HepG2 (cell line): ENCODE measurements at regions not wholly inside any gene's neighbourhood (a gene's known extent, or its start where the extent isn't known, plus 50 kb on each side); places are given as distances from the start of the nearest gene placed in this dataset.
A peak's percentile ranks its signal among the peaks of the same experiment; 100 is the strongest.

Experiments used
- ATAC-seq: fragments of 200-7000 bp; cut with Tn5 transposase; 3 replicates; pipeline ENCODE4 v1.9.1; 2020; ENCODE audit warnings: mild to moderate bottlenecking, moderate library complexity
- BruUV-seq: library from RNA; stranded (reverse); fragments of 400-500 nt; replicated peaks from 2 replicates; lab custom pipeline; 2021; lab: Mats Ljungman, UMichigan
- CTCF ChIA-PET: fragments of 300-600 bp; formaldehyde crosslinking; extraction: SDS; loops from one replicate; lab custom pipeline; 2021; ENCODE audit warnings: low total read pairs, inconsistent platforms, low intra/inter-chr PET ratio; lab: Yijun Ruan, JAX
- POLR2A ChIA-PET: fragments of 350-600 bp; sonication (Branson Sonifier 250); formaldehyde crosslinking; loops from one replicate; lab custom pipeline; 2020; ENCODE audit warnings: antibody characterized with exemption, inconsistent platforms; lab: Yijun Ruan, JAX
- DNase-seq: peaks from one replicate; pipeline ENCODE4 v3.0.0-alpha.2; 2015; ENCODE audit warnings: low spot score
- FAIRE-seq: peaks from 3 replicates; lab custom pipeline; 2011; peaks lifted over from hg19 to GRCh38; lab: Jason Lieb, UNC
- H2AFZ ChIP-seq: one replicate; pipeline ENCODE4 v1.6.1; 2011; ENCODE audit warnings: low read length, inconsistent platforms
- H3K27ac ChIP-seq: fragments of 300-600 bp; 3 replicates; pipeline ENCODE4 v1.8.0; 2011; ENCODE audit warnings: mixed run types, mild to moderate bottlenecking, mixed read lengths, low read length, inconsistent platforms; ENCODE audit not compliant: insufficient read depth; ENCODE audit errors: extremely low read length
- H3K27me3 ChIP-seq, 2 experiments: fragments of 200-600 bp in 1 of 2; 2 replicates in 1 of 2; 3 replicates in 1 of 2; pipeline versions ENCODE4 v1.6.0 to v1.8.0; 2011; ENCODE audit warnings: low read length in 2 of 2, mild to moderate bottlenecking in 2 of 2, moderate library complexity in 2 of 2, inconsistent platforms in 1 of 2; ENCODE audit not compliant: insufficient read depth in 2 of 2, control insufficient read depth in 1 of 2
- H3K36me3 ChIP-seq, 2 experiments: fragments of 200-600 bp in 1 of 2; replicated peaks in 1 of 2; 2 replicates in 1 of 2; 3 replicates in 1 of 2; pipeline versions ENCODE4 v1.5.1 to v1.8.0; 2011; ENCODE audit warnings: low read length in 2 of 2, inconsistent platforms in 1 of 2; ENCODE audit not compliant: insufficient read depth in 2 of 2, control insufficient read depth in 1 of 2
- H3K4me1 ChIP-seq: 2 replicates; pipeline ENCODE4 v1.5.1; 2012; ENCODE audit warnings: low read length, inconsistent platforms; ENCODE audit not compliant: insufficient read depth
- H3K4me2 ChIP-seq: 2 replicates; pipeline ENCODE4 v1.6.0; 2011; ENCODE audit warnings: low read depth, low read length, inconsistent platforms
- H3K4me3 ChIP-seq, 3 experiments: fragments of 200-600 bp in 1 of 3; sonication (generic), shearing (Covaris generic) in 1 of 3; replicated peaks in 1 of 3; 2 replicates each; pipeline ENCODE4 v1.5.1; 2011 to 2016; ENCODE audit warnings: low read length in 3 of 3, inconsistent platforms in 2 of 3, low read depth in 2 of 3, mild to moderate bottlenecking in 2 of 3, control low read depth in 1 of 3, mixed read lengths in 1 of 3; ENCODE audit not compliant: insufficient read depth in 1 of 3
- H3K79me2 ChIP-seq: one replicate; pipeline ENCODE4 v1.6.1; 2011; ENCODE audit warnings: low read length, inconsistent platforms; ENCODE audit not compliant: insufficient read depth
- H3K9ac ChIP-seq: 2 replicates; pipeline ENCODE4 v1.6.0; 2011; ENCODE audit warnings: mild to moderate bottlenecking, low read depth, low read length, inconsistent platforms; ENCODE audit not compliant: insufficient read depth
- H3K9me3 ChIP-seq: 2 replicates; pipeline ENCODE4 v1.5.1; 2012; ENCODE audit warnings: mild to moderate bottlenecking, low read length
- H4K20me1 ChIP-seq: 2 replicates; pipeline ENCODE4 v1.6.0; 2011; ENCODE audit warnings: inconsistent platforms, mild to moderate bottlenecking, low read length, moderate library complexity; ENCODE audit not compliant: insufficient read depth
- BRD4 ChIP-seq: sonication (generic); formaldehyde crosslinking; IDR thresholded peaks from 2 replicates; pipeline ENCODE4 v1.4.0; 2020; ENCODE audit warnings: missing genetic modification reagents
- GATAD1 ChIP-seq: IDR thresholded peaks from 2 replicates; pipeline ENCODE4 v1.6.1; 2016; ENCODE audit warnings: missing genetic modification reagents, missing compliant biosample characterization
- KDM5A ChIP-seq: fragments of 200-600 bp; sonication (generic); IDR thresholded peaks from 2 replicates; pipeline ENCODE4 v1.7.0; 2018; ENCODE audit warnings: antibody characterized with exemption, mild to moderate bottlenecking, low read length, borderline replicate concordance
- PHF21A ChIP-seq: sonication (generic); formaldehyde crosslinking; IDR thresholded peaks from 2 replicates; pipeline ENCODE4 v1.5.0; 2020; ENCODE audit warnings: mild to moderate bottlenecking, missing genetic modification reagents
- RFX1 ChIP-seq: fragments of 450-650 bp; IDR thresholded peaks from 2 replicates; pipeline ENCODE4 v1.6.1; 2017
- UBTF ChIP-seq: sonication (generic); formaldehyde crosslinking; IDR thresholded peaks from 2 replicates; pipeline ENCODE4 v1.4.0; 2020; ENCODE audit warnings: mild to moderate bottlenecking, missing genetic modification reagents
- ZBTB38 ChIP-seq: sonication (generic); formaldehyde crosslinking; IDR thresholded peaks from 2 replicates; pipeline ENCODE4 v1.5.1; 2020; ENCODE audit warnings: mild to moderate bottlenecking, missing genetic modification reagents
- ZFP62 ChIP-seq: sonication (generic); formaldehyde crosslinking; IDR thresholded peaks from 2 replicates; pipeline ENCODE4 v1.4.0; 2020; ENCODE audit warnings: missing genetic modification reagents
- ZMYM3 ChIP-seq: sonication (generic); formaldehyde crosslinking; IDR thresholded peaks from 2 replicates; pipeline ENCODE4 v1.5.1; 2020; ENCODE audit warnings: mild to moderate bottlenecking, missing genetic modification reagents
- ZNF251 ChIP-seq: sonication (generic); formaldehyde crosslinking; IDR thresholded peaks from 2 replicates; pipeline ENCODE4 v1.9.0; 2021; ENCODE audit warnings: mild to moderate bottlenecking, missing genetic modification reagents
- ZNF550 ChIP-seq: sonication (generic); formaldehyde crosslinking; IDR thresholded peaks from 2 replicates; pipeline ENCODE4 v1.4.0; 2020; ENCODE audit warnings: mild to moderate bottlenecking, missing genetic modification reagents, borderline replicate concordance
- ZNF674 ChIP-seq: sonication (generic); formaldehyde crosslinking; IDR thresholded peaks from 2 replicates; pipeline ENCODE4 v1.5.0; 2020; ENCODE audit warnings: low read depth, mild to moderate bottlenecking, missing genetic modification reagents
- ZNF713 ChIP-seq: sonication (generic); formaldehyde crosslinking; IDR thresholded peaks from 2 replicates; pipeline ENCODE4 v1.4.0; 2020; ENCODE audit warnings: mild to moderate bottlenecking, missing genetic modification reagents
- ZNF83 ChIP-seq: sonication (generic); formaldehyde crosslinking; IDR thresholded peaks from 2 replicates; pipeline ENCODE4 v1.4.0; 2020; ENCODE audit warnings: missing genetic modification reagents, mild to moderate bottlenecking, borderline replicate concordance
- ZSCAN20 ChIP-seq: sonication (generic); formaldehyde crosslinking; IDR thresholded peaks from 2 replicates; pipeline ENCODE4 v1.4.0; 2020; ENCODE audit warnings: missing genetic modification reagents, mild to moderate bottlenecking, borderline replicate concordance
- ZSCAN30 ChIP-seq: sonication (generic); formaldehyde crosslinking; IDR thresholded peaks from 2 replicates; pipeline ENCODE4 v1.5.0; 2020; ENCODE audit warnings: mild to moderate bottlenecking, missing genetic modification reagents
- ZSCAN5A ChIP-seq: sonication (generic); formaldehyde crosslinking; IDR thresholded peaks from 2 replicates; pipeline ENCODE4 v1.8.0; 2022; ENCODE audit warnings: mild to moderate bottlenecking, missing genetic modification reagents, borderline replicate concordance
- WGBS: methylation state at CpG from one replicate; pipeline ENCODE4 v1.1.6; 2017; ENCODE audit warnings: low lambda C conversion rate; 5-methylcytosine and 5-hydroxymethylcytosine counted together
- in situ Hi-C: cut with HindIII; loops from 2 replicates; pipeline ENCODE4 v1.10.0; 2017; ENCODE audit warnings: low pct_unique_long_range_greater_than_20kb; ENCODE audit not compliant: extremely low pct_ligation_motif_present
- intact Hi-C: fragments of 100-400 bp; cut with micrococcal nuclease; formaldehyde crosslinking; loops from one replicate; pipeline ENCODE4 v1.10.0; 2022; ENCODE audit not compliant: unreplicated experiment
- TF ChIP-seq, protein P1 (sequence below): sonication (generic); formaldehyde crosslinking; IDR thresholded peaks from 2 replicates; pipeline ENCODE4 v1.4.0; 2020; ENCODE audit warnings: missing genetic modification reagents

DNA sequence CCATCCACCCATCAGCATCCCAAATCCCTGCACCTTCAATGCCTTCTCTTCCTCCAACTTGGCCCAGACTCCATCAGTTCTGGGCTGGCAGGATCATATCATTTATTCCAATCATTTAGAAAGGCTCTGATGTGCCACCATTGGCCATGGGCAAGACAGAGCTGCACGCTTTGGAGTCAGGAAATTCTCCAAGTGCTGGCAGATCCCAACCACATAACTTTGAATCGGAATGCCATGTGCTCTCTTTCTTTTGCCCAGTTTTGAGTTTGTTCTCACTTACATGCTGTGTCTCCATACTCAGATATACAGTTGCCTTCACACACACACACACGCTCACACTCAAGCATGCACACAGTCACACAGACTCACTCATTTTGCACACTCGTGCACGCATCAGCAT is 85.7 kb upstream of the GHITM start (continued):
- TF ChIP-seq, protein P1, sequence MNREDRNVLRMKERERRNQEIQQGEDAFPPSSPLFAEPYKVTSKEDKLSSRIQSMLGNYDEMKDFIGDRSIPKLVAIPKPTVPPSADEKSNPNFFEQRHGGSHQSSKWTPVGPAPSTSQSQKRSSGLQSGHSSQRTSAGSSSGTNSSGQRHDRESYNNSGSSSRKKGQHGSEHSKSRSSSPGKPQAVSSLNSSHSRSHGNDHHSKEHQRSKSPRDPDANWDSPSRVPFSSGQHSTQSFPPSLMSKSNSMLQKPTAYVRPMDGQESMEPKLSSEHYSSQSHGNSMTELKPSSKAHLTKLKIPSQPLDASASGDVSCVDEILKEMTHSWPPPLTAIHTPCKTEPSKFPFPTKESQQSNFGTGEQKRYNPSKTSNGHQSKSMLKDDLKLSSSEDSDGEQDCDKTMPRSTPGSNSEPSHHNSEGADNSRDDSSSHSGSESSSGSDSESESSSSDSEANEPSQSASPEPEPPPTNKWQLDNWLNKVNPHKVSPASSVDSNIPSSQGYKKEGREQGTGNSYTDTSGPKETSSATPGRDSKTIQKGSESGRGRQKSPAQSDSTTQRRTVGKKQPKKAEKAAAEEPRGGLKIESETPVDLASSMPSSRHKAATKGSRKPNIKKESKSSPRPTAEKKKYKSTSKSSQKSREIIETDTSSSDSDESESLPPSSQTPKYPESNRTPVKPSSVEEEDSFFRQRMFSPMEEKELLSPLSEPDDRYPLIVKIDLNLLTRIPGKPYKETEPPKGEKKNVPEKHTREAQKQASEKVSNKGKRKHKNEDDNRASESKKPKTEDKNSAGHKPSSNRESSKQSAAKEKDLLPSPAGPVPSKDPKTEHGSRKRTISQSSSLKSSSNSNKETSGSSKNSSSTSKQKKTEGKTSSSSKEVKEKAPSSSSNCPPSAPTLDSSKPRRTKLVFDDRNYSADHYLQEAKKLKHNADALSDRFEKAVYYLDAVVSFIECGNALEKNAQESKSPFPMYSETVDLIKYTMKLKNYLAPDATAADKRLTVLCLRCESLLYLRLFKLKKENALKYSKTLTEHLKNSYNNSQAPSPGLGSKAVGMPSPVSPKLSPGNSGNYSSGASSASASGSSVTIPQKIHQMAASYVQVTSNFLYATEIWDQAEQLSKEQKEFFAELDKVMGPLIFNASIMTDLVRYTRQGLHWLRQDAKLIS: no peak
- TF ChIP-seq ZFP62 (CRISPR knock-in tag) (no peak), ZNF674 (no peak), KDM5A (no peak), PHF21A (CRISPR knock-in tag) (no peak), ZNF713 (CRISPR knock-in tag) (no peak), RFX1 (no peak)
- TF ChIP-seq, all 625 proteins: peak for 0

DNA sequence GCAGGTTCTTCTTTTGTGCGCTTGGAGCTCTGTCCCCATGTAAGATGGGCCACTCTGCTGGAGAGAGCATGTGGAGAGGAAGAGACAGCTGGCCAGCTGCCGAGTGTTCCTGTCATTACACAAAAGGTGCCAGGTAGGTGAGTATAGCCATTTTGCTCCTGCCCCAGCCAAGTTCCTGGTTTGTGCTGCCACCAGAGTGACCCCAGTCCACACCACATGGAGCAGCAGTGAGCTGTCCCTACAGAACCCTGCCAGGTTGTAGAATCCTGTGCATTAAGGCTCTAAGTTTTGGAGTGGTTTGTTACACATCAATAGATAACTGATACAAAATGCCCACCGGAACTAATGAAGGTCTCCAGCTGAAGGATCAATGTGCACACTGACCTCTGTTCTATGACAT is 84.6 kb upstream of the GHITM start:
- no peaks in the 10 kb centered on the region for H4K20me1 ChIP-seq
- H3K9me3 ChIP-seq: no peaks in the 10 kb centered on the region
- no TSS peak for BruUV-seq
- WGBS: 0% methylated on average over 2 of the region's 3 CpGs
- no peaks in the 10 kb centered on the region; a peak in 1 of 5 replicates for H3K27me3 ChIP-seq
- H3K4me1 ChIP-seq: no peaks in the 10 kb centered on the region
- H3K36me3 ChIP-seq: no peaks in the 10 kb centered on the region
- in situ Hi-C loops: no loop called here
- H3K27ac ChIP-seq: no peak overlapping the region
- no peak overlapping the region for H3K9ac ChIP-seq
- intact Hi-C loops: no loop called here
- ChIA-PET CTCF (no interaction called here), POLR2A (no interaction called here)
- no peak overlapping the region for H3K4me3 ChIP-seq
- H3K4me2 ChIP-seq: no peak overlapping the region
- ATAC-seq (peak; percentile 82), FAIRE-seq (no peak), DNase-seq (no peak)
- H3K79me2 ChIP-seq: no peaks in the 10 kb centered on the region
- H2AFZ ChIP-seq: no peak overlapping the region
- TF ChIP-seq ZBTB38 (CRISPR knock-in tag) (no peak), ZMYM3 (CRISPR knock-in tag) (no peak), ZSCAN5A (CRISPR knock-in tag) (no peak), ZNF251 (CRISPR knock-in tag) (no peak), BRD4 (CRISPR knock-in tag) (no peak), GATAD1 (CRISPR knock-in tag) (no peak), ZSCAN20 (no peak), ZNF83 (no peak), ZNF550 (CRISPR knock-in tag) (no peak), UBTF (CRISPR knock-in tag) (no peak), ZSCAN30 (CRISPR knock-in tag) (no peak)
